Sigmoid colon (tissue), 3 donors: ENCODE measurements at regions not wholly inside any gene's neighbourhood (a gene's known extent, or its start where the extent isn't known, plus 50 kb on each side); places are given as distances from the start of the nearest gene placed in this dataset.

ENCODE experiments used
- CTCF ChIP-seq, 4 experiments: fragments of 450-650 bp in 3 of 4; fragments of 200-600 bp in 1 of 4; IDR thresholded peaks; one replicate each; pipeline ENCODE4 v1.5.1; 2016 to 2019; ENCODE audit warnings: antibody characterized with exemption in 4 of 4, mild to moderate bottlenecking in 3 of 4, moderate library complexity in 2 of 4
- POLR2A ChIP-seq, 2 donors: fragments of 450-650 bp; IDR thresholded peaks; one replicate each; pipeline ENCODE4 v1.6.1; 2016; ENCODE audit warnings: antibody characterized with exemption in 2 of 2, mild to moderate bottlenecking in 2 of 2, moderate library complexity in 2 of 2

GRCh38 chr6:9292975-9293374 lies 857.6 kb upstream of the SLC35B3 start:
- TF ChIP-seq CTCF (IDR thresholded peaks at IDR 0.05) = no peak
- no peak for TF ChIP-seq POLR2A (IDR thresholded peaks at IDR 0.05)
